Heart left ventricle (tissue), 13 donors: ENCODE measurements at regions not wholly inside any gene's neighbourhood (a gene's known extent, or its start where the extent isn't known, plus 50 kb on each side); places are given as distances from the start of the nearest gene placed in this dataset.

Experiments used
- CTCF ChIP-seq, 12 donors: fragments of 200-600 bp; sonication (generic) in 4 of 12; IDR thresholded peaks; one replicate each; pipeline versions ENCODE4 v1.5.0 to v1.8.0; 2018 to 2022; ENCODE audit warnings: antibody characterized with exemption in 12 of 12, mild to moderate bottlenecking in 5 of 12
- POLR2A ChIP-seq, 2 donors: fragments of 450-650 bp; IDR thresholded peaks; one replicate each; pipeline ENCODE4 v1.6.1; 2017; ENCODE audit warnings: antibody characterized with exemption in 2 of 2, mild to moderate bottlenecking in 2 of 2, moderate library complexity in 2 of 2
- donor health status: ischemic (EF 13 %, LVEDD 7.1; RV severe dilation, severe dysfunction).
- donor health status: DM: no; HTN: yes; CAD: no.
- donor health status: DM: no; HTN: no; CAD: no.
- donor health status: ischemic (EF 25% LVEDD 6.9; RV normal size, moderate dysfunction).
- donor health status: ischemic (EF 25% LVEDD 5.7; RV mildly dilated, moderate dysfunction).
- donor health status: ischemic (EF 35%, LVEDD 5.7; RV mildly dilated, moderate dysfunction).
- donor health status: nonischemic (EF 11% LVEDD 7.7; RV severe dilation, severe dysfunction).
- donor health status: DM: yes; HTN: yes; CAD: no.
- donor health status: PGD.
- donor health status: ischemic (EF 29% LVEDD 5.4; RV normal size, mild dysfunction).
- donor health status: nonischemic (EF 23%, LVEDD 6.1; RV moderate dilation, normal function).

- TF ChIP-seq POLR2A (IDR thresholded peaks at IDR 0.05) (no peak), CTCF (IDR thresholded peaks at IDR 0.05) (no peak)
These were observed 95.6 kb upstream of the JUN start for GRCh38 chr1:58879464-58879863.
